Chondrocyte (in vitro differentiated cells): ENCODE measurements at regions not wholly inside any gene's neighbourhood (a gene's known extent, or its start where the extent isn't known, plus 50 kb on each side); places are given as distances from the start of the nearest gene placed in this dataset.
A peak's percentile ranks its signal among the peaks of the same experiment; 100 is the strongest.

ENCODE experiments used
- DNase-seq: peaks from one replicate; pipeline ENCODE4 v3.0.0; 2021; ENCODE audit warnings: mixed read lengths, low spot score
- H3K27ac Mint-ChIP-seq: one replicate; pipeline ENCODE4 v1.8.0; 2021; ENCODE audit warnings: mild to moderate bottlenecking, moderate library complexity, mixed read lengths; ENCODE audit not compliant: unreplicated experiment
- H3K27me3 Mint-ChIP-seq: 2 replicates; pipeline ENCODE4 v1.8.0; 2021; ENCODE audit warnings: low read depth, mixed read lengths
- H3K36me3 Mint-ChIP-seq: 2 replicates; pipeline ENCODE4 v1.8.0; 2021; ENCODE audit warnings: low read depth, mixed read lengths
- H3K4me1 Mint-ChIP-seq: 2 replicates; pipeline ENCODE4 v1.8.0; 2021; ENCODE audit warnings: low read depth, mild to moderate bottlenecking, mixed read lengths
- H3K4me3 Mint-ChIP-seq: one replicate; pipeline ENCODE4 v1.8.0; 2021; ENCODE audit warnings: mild to moderate bottlenecking, moderate library complexity, mixed read lengths; ENCODE audit not compliant: unreplicated experiment
- H3K9me3 Mint-ChIP-seq: 2 replicates; pipeline ENCODE4 v1.8.0; 2021; ENCODE audit warnings: low read depth, mixed read lengths
- CTCF ChIP-seq: fragments of 200-600 bp; sonication (generic); IDR thresholded peaks from 2 replicates; pipeline ENCODE4 v1.5.0; 2021; ENCODE audit warnings: antibody characterized with exemption, mild to moderate bottlenecking, moderate library complexity

DNA sequence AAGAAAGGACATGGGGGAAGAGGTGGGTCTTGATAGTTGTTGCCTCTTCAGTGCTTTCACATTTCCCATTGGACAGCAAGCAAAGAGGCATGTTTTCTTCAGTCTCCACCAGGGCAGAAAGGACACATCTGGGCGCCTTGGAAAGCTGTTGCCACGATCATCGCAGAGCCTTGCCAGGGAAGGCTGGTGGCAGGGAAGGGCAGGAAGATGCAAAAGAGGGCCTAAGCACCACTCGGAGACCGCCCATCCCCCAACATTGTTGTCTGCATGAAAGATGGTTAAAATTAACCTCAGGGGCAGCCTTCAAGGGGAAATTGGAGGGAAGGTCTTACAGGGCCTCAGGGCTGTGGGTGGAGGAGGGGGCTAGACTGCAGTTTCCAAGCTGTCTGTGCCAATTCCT is 114.2 kb downstream of the SOX9 start:
- Mint-ChIP-seq H3K4me1 (peaks cover 4% of the 10 kb centered on the region), H3K9me3 (no peaks in the 10 kb centered on the region), H3K36me3 (peaks cover 3% of the 10 kb centered on the region), H3K4me3 (no peak overlapping the region), H3K27ac (no peak overlapping the region), H3K27me3 (peaks cover 13% of the 10 kb centered on the region)
- no peak for DNase-seq
- no peak for TF ChIP-seq CTCF

DNA sequence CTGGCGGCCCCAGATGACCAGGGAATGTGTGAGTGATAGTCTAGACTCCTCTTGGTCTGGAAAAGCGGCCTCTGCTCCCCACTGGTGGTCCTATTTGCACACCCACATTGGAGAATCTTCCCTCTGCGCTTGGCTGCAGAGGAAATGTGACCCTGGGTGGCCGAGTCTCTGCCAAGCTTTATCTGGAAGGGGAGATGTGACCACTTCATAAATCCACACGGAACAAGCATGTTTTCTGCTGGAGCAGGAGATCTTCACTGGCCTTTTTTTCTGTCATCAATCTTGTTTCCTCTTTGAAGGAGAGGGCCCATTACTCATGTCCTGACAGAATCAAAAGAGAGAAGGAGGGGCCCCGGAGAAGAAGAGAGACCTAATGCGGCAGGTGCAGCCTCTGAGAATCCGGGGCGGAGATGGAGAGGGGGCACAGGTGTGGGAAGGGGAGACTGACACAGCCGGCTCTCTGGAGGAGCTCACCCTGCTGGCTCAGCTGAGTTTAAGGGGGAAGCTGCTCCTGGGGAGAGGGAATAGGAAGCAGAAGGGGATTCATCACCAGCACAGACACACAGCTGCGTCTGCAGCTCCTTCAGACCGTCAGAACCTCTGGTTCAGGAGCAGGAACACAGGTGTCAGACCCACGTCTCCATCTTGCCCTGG is 116.3 kb downstream of the SOX9 start:
- H3K27ac Mint-ChIP-seq: no peak overlapping the region
- no peak overlapping the region for H3K4me3 Mint-ChIP-seq
- no peaks in the 10 kb centered on the region for H3K9me3 Mint-ChIP-seq
- H3K4me1 Mint-ChIP-seq: peaks cover 4% of the 10 kb centered on the region
- H3K27me3 Mint-ChIP-seq: peaks cover 16% of the 10 kb centered on the region
- DNase-seq: no peak
- H3K36me3 Mint-ChIP-seq: peaks cover 3% of the 10 kb centered on the region
- no peak for TF ChIP-seq CTCF

GRCh38 chr17:72238157-72238673 is 117.4 kb downstream of the SOX9 start:
- peaks cover 4% of the 10 kb centered on the region for H3K4me1 Mint-ChIP-seq

DNA sequence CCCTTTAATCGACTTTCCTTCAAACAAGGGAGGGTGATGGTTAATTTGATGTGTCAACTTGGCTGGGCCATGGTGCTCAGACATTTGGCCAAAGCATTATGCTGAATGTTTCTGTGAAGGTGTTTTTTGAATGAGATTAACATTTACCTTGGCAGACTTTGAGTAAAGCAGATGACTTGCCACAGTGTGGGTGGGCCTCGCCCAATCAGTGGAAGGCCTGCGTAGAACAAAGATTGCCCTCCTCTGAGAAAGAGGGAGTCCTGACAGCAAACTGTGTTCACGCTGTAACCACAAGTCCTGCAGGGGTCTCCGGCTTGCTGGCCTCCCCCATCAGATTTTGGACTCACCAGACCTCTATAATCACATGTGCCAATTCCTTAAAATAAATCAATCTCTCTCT is 118.7 kb downstream of the SOX9 start:
- peak overlapping the region; percentile 33 for H3K27ac Mint-ChIP-seq
- peaks cover 10% of the 10 kb centered on the region for H3K9me3 Mint-ChIP-seq
- no peak for TF ChIP-seq CTCF
- H3K4me3 Mint-ChIP-seq: no peak overlapping the region
- DNase-seq: no peak
- peaks cover 3% of the 10 kb centered on the region for H3K36me3 Mint-ChIP-seq
- H3K27me3 Mint-ChIP-seq: peaks cover 14% of the 10 kb centered on the region
- peaks cover 7% of the 10 kb centered on the region for H3K4me1 Mint-ChIP-seq

More at GRCh38 chr17:72238157-72238673, 117.4 kb downstream of the SOX9 start:
- no peak for DNase-seq
- no peak for TF ChIP-seq CTCF
- Mint-ChIP-seq H3K27ac (no peak overlapping the region), H3K36me3 (peaks cover 3% of the 10 kb centered on the region), H3K4me3 (no peak overlapping the region), H3K9me3 (no peaks in the 10 kb centered on the region), H3K27me3 (peaks cover 16% of the 10 kb centered on the region)

- peaks cover 3% of the 10 kb centered on the region for H3K36me3 Mint-ChIP-seq
- peaks cover 12% of the 10 kb centered on the region for H3K27me3 Mint-ChIP-seq
- H3K4me3 Mint-ChIP-seq: no peak overlapping the region
- no peak overlapping the region for H3K27ac Mint-ChIP-seq
- no peak for DNase-seq
- TF ChIP-seq CTCF: no peak
- H3K9me3 Mint-ChIP-seq: peaks cover 10% of the 10 kb centered on the region
- peaks cover 7% of the 10 kb centered on the region for H3K4me1 Mint-ChIP-seq
These were observed 119.5 kb downstream of the SOX9 start for GRCh38 chr17:72240333-72240732.
